M059J (cell line): ENCODE measurements at regions not wholly inside any gene's neighbourhood (a gene's known extent, or its start where the extent isn't known, plus 50 kb on each side); places are given as distances from the start of the nearest gene placed in this dataset.
"Not testable (repeated sequence)": the region's sequence is repeated elsewhere in the genome, so short reads cannot be mapped to it uniquely, and the experiment has no call there.

Experiments used
- DNase-seq: peaks from one replicate; pipeline ENCODE4 v3.0.0-alpha.2; 2012; ENCODE audit warnings: low read depth

DNA sequence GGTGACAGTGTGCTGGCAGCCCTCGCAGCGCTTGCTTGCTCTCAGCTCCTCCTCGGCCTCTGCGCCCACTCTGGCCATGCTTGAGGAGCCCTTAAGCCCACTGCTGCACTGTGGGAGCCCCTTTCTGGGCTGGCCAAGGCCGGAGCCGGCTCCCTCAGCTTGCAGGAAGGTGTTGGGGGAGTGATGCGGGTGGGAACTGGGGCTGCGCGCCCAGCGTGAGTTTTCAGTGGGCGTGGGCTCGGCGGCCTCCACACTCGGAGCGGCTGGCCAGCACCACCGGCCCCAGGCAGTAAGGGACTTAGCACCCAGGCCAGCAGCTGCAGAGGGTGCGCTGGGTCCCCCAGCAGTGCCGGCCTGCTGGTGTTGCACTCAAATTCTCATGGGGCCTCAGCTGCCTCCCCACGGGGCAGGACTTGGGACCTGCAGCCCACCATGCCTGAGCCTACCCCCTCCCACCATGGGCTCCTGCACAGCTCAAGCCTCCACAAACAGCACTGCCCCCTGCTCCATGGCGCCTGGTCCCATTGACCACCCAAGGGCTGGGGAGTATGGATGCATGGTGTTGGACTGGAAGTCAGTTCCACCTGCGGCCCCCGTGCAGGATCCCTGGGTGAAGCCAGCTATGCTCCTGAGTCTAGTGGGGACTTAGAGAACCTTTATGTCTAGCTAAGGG, 223.1 kb upstream of the PTPRD start:
- no peak for DNase-seq

DNA sequence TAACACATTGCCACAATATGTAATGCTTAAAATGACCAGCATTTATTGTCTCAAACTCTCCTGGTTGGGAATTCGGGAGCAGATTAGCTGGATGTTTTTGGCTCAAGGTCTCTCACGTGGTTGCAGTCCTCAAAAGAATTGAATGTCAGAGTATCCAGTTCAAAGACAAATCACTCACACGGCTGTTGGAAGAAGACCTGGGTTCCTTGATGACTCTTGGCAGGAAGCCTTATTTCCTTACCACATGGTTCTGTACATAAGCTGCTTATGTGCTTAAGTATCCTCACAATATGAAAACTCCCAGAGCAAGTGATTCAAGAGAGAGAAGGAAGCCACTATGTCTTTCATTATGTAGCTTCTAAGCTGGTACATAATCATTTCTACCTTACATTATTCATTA, 230.3 kb upstream of the PTPRD start:
- no peak for DNase-seq

DNA sequence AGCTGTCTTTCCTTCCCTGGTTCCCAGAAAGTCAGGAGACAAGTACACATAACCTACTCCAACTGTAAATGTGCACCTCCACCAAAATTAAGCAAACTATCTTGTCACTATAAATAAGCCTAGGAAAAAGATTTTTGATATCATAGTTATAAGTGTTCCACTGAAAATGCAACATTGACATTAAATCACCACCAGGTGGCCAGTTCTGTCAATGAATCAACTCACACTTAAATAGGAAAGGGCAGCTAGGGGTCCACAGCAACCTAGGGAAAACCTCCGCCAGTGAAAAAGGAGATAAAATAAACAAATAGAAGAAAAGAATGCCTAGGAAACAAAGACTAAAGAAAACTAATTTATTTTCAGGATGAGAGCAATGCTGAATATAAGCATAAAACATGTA, 243.0 kb upstream of the PTPRD start:
- DNase-seq: no peak

DNA sequence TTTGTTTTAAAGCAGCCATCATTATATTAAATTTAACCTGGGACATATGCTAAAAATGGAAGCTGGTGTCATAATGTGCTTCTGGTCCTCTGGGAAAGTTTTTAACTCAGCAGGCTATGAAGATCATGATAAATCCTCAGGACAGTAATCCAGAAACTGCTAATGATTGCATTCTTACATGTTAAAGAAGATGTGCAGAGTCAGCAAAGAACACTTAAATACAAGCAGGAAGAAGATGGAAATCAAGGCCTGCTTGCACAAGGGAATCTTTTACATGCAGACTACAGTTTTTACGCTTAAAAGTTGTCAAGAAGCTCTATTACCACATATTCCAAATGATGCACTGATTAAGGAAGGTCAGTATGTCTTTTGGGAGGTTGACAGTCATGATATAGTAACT, 246.0 kb upstream of the PTPRD start:
- no peak for DNase-seq

DNA sequence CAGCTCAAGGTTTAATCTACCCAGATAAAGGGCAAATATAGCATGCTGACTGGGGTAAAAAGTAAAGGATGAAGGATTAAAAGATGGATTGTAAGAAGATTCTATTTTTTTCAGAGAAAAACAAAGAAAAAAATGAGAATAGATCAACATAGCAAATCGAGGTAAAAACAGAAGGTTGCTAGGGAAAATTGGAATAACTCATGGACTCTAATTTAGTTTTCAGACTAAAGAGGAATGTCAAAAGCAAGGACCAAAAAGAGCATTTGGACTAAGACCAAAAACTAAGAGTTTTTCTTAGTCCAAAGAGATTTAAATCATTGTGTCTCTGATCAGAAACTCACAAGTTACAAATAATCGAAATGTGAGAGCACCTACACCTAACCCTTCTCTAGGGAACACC, 250.7 kb upstream of the PTPRD start:
- DNase-seq: no peak

DNA sequence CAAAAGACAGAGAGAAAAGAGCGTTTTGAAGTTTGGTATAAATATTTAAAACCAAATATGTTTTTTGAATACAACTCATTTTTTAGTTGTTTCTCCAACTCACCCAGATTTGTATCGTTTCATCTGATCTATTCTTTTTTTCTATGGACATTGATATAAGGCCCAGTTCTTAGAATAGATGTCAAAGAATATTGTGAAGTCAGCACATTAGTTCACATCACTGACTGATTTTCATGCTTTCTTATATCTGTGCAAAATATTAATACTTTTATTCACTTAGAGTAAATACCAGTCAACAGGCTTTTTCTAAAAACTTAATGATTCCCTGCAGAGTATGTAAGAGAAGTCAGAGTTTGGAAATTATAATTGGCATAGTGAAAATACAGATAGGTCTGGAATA, 254.4 kb upstream of the PTPRD start:
- DNase-seq: no peak

DNA sequence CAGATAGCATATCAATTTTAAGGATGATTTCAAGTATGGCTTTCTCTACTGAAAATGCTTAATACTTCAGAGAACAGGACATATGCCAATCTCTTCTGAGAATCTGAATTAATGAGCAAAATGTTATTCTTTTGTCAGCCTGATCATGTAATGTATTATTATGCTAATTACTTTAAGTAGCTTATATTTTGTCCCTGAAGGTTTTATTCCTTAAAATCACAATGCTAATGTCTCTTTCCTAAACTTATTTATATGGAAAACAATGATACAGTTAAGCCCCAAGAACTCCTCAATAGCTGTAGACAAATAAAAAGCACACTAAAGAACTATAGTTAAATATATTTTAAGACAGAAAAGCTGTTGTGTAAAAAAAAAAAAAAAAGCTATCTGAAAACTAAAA, 256.9 kb upstream of the PTPRD start:
- no peak for DNase-seq

DNA sequence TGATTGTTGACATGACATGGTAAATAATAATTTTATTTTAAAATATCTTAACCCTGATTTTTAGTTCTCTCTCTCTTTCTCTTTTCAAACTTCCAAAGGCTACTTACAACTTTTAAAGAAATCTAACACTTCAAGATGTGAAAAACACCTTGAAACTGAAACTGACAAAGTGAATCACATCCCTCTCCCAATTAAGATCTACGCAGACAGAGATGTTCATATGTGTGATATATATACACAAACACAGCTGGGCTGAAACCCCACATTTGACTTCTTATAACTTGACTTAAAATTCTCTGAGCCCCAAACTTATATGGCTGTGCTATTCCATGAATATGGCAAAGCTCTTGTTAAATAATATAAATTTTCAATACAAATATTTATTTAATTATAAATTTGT, 261.2 kb upstream of the PTPRD start:
- no peak for DNase-seq

DNA sequence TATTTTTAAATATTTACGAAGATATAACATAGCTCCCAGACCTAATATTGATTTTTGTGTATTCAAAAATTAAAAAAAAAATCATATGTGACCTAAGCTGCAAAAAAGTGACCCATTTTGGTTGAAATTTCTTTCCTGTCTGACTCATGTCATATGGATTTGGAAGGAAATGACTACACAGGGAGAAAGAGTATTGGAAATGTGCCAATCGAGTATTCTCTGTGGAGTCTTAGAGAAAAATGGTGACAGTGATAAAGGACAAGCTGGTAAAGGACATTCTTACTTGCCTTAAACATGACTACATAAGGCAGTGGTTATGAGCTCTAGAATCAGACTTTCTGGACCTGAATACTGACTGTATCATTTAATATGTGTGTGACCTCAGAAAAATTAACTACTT, 262.9 kb upstream of the PTPRD start:
- DNase-seq: peak; percentile 47

DNA sequence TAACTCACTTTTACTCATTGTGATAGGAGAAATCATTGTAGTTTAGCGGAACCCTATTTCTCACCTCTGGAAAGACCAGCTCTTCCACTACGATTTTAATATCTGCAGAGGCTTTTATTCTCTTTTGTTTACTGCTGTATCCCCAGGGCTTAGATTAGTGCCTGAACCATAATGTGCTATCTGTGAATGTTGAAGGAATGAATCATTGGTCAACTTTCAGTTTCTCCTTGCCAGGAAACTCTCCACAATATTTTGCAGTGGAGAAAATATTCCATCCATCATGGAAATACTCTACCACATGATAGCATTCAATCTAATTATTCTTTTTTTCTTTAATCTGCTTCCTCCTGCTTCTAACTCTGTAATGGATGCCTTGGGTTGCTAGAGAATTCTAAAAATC, 263.5 kb upstream of the PTPRD start:
- DNase-seq: peak; percentile 35

DNA sequence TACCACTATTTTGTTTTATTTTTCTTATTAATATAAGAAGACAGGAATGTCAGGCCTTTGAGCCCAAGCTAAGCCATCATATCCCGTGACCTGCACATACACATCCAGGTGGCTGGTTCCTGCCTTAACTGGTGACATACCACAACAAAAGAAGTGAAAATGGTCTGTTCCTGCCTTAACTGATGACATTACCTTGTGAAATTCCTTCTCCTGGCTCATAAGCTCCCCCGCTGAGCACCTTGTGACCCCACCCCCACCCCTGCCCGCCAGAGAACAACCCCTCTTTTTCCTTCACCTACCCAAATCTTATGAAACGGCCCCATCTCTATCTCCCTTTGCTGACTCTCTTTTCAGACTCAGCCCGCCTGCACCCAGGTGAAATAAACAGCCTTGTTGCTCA, 277.5 kb upstream of the PTPRD start:
- DNase-seq: not testable (repeated sequence)

DNA sequence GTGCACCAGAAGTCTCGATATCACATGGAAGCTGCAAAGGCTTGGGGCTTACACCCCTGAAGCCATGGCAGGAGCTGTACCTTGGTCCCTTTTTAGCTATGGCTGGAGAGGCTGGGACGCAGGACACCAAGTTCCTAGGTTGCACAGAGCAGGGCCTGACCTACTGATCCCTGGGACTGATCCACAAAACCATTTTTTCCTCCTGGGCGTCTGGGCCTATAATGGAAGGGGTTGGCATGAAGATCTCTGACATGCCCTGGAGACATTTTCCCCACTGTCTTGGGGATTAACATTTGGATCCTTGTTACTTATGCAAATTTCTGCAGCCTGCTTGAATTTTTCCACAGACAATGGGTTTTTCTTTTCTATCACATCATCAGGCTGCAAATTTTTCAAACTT, 286.7 kb upstream of the PTPRD start:
- no peak for DNase-seq

DNA sequence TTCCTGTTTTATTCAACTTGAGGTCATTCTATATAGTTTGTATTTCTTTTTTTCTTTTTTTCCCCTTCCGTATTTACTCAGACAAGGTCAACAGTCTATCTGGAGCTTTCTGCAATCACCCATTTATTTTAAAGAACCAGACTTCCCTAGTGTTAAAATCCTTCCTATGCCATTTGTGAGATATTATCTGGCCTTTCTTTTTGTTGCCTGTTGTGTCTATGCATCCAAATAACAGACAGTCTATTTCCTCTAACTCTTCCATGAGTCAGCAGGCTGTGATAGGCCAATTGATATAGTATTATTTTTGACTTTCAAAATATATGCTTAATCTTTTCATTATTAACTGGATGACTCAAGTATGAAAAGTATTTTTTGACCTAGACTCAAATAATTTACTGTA, 291.2 kb upstream of the PTPRD start:
- DNase-seq: no peak

DNA sequence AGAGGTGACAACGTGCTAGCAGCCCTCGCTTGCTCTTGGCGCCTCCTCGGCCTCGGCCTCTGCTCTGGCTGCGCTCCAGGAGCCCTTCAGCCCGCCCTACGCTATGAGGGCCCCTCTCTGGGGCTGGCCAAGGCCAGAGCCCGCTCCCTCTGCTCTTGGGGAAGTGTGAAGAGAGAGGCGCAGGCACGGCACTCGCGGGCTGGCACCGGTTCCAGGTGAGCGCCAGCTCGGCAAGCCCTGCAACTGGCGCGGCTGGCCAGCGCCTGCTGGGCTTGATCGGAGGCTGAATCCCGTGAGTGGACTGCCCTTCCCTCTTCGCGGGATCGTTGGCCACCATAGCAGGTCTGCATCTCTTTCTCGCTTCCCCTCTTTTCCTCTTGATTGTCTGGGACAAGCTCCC, 298.0 kb upstream of the PTPRD start:
- DNase-seq: no peak

DNA sequence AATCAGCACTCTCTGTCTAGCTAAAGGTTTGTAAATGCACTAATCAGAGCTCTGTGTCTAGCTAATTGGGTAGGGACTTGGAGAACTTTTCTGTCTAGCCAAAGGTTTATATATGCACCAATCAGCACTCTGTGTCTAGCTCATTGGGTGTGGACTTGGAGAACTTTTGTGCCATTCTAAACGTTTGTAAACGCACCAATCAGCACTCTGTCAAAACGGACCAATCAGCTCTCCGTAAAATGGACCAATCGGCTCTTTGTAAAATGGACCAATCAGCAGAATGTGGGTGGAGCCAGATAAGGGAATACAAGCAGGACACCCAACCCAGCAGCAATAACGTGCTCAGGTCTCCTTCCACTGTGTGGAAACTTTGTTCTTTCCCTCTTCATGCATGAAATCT, 298.6 kb upstream of the PTPRD start:
- DNase-seq: no peak

DNA sequence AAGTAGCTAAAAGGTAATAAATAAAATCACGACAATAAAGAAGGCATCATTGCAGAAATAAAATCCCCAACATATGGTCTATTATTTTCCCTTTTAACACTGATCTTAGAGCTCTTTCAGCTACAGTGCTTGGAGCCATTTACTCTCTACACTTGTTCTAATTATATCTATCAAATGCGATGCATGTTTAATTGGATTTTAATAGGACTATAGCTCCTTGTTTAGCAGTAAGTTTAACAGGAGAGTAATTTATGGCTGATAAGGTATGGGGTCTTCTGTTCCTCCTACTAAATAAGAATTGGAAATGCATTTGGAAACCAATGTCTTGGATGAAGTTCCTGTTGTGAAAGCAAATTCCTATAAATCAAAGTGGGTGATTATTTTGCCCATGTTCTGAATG, 304.2 kb upstream of the PTPRD start:
- no peak for DNase-seq

DNA sequence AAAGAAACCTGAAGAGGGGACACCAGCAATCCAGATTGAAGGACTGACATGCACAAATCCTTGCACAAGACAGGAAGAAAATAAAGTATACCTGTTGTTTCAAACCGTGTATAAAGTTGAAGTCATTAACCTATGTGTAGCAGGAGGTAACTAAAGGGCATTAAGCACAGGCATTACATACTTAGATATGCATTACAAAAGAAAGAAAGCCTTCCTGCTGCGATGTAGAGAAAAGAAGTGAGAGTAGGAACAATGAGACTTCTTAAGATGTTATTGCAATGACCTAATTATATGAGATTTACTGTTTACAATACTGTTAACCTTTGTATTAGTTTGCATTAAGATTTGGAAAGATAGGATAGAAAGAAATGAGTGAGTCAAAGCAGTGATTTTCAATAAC, 308.9 kb upstream of the PTPRD start:
- no peak for DNase-seq

DNA sequence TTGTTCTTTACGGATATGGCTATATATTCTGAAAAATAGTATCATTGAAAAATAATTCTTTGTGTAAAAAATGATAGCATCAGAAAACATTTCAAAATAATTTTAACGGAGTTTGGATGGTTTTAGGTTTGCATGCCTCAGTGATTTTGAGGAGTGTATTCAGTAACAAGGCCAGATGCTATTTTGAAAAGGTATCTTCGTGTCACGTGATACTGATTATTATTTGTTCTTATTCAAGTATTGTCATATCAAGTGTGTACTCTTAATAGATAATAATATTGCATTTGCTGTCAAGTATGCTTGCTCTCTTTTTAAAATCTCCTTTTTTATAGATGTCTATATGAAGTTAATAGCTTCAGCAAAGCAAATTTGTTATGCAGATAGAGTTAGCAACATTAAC, 313.1 kb upstream of the PTPRD start:
- no peak for DNase-seq

DNA sequence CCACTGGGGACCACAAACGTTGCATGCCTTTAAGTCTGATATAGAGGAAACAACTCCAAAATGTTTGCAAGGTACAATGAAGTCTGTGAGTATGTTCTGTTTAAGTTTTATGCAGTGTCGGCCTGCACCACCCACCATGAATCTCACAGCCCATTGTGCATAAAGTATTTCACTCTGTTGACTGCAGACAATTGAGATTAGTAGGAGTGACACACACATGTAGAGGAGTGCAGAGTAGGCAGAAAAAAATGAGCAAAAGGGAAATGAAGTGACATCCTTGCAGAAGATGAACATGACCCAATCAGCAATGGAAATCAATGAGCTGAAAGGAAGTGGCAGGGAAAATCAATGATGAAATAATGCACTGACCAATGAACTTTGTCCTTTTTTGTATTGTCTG, 315.6 kb upstream of the PTPRD start:
- DNase-seq: no peak

DNA sequence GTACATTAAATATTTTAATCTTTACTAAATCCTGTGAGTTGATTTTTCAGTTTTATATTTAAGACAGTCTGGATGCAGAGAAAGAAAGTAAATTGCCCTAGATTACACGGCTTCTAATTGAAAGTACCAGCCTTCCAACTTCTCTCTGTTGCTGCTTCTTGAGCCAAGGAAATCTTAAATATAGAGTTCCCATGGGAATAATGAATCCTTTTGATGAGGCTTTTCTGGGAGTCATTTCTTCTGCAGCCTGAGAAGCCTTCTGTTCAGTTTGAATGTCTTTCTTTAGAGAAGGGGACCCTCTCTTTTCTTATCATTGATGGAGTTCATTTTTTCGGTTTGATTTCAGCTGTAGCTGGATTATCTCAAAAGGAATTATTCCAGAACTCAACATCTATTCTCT, 317.3 kb upstream of the PTPRD start:
- DNase-seq: no peak

DNA sequence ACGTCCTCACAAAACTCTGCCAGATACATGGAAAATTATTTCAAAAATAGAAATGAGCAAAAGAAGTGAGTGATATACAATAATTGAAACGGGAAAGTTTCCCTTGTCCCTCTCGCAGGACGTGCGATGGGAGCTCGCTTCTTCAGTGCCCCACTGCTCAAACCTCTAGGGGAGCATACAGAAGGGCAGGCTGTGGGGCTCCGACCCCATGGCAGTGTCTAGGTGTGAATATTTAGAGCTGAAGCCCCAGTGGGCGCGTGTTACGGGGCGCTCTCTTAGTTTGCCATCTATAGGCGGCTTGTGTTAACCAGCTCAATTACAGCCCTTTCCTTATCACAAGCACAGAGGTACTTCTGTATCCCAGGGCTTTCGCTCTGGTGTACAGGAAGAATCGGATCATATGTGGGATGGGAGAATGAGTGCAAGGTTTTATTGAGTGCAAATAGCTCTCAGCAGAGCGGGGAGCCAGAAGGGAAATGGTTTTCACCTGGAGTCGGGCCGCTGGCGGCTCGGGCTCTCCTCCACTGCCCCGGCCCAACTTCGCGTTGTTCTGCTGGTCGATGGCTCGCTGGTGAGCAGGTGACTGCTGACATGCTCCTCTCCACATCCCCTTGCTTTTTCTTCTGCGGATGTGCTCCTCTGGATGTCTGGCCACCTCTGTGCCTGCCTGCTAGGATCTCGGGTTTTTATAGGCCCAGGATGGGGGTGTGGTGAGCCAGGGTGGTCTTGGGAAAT, 334.0 kb upstream of the PTPRD start:
- no peak for DNase-seq

DNA sequence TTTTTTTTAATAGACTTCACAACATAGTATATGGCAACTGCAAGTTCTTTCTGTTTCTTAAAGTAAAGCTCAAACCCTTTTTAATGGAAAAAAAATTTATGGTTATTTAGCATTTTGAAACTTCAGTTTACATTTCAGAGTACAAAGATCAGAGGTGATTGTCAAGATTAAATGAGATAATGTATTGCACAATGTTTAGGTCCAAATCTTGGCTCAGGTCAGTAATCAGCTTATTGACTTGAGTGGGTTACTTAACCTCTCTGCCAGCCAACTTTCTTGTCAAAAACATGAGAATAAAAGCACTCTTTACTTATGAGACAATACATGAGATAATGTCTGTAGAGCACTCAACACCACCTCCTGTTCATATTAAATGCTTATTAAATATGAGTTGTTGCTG, 345.1 kb upstream of the PTPRD start:
- no peak for DNase-seq

DNA sequence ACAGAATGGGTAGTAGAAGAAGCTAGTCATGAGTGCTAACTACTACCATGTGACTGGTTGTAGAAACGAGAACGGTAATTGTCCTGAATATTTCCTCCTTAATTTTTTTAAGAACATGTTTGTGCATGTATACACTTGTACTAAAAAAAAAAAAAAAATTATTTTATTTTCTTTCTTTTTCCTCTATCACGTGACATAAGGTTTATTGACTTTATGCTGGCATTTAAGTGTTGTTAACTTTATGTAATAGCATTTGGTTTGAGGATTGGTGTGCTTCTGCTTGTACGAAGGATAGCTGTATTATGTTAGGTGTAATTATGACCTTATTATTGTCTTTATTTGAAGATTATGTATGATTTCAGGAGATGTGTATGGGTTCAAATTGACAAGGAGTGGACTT, 349.1 kb upstream of the PTPRD start:
- no peak for DNase-seq

DNA sequence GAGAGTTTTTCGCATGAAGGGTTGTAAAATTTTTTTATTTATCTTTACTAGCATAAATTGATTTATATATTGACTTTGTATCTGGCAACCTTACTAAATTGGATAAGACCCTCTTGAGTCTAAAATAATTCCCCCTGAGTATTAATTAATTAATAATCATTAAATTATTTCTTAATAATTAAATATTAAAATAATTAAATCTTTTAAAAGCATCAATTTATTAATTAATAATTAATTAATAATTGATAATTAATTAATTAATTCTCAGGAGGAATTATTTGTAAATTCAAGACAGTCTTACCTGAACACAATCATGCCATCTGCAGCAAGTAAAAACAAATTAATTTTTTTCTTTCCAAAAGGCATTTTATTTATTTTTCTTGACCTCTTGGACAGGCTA, 370.4 kb upstream of the PTPRD start:
- DNase-seq: no peak
